ENCODE measurements at regions not wholly inside any gene's neighbourhood (a gene's known extent, or its start where the extent isn't known, plus 50 kb on each side); places are given as distances from the start of the nearest gene placed in this dataset.

GRCh38 chr9:115997923-115998322 lies 155.7 kb upstream of the PAPPA start:
- Histone ChIP-seq H3K36me3 (no peaks in the 10 kb centered on the region), H3K27me3 (no peaks in the 10 kb centered on the region), H3K9me3 (no peaks in the 10 kb centered on the region), H3K27ac (no peak overlapping the region), H3K4me3 (no peak overlapping the region), H3K4me1 (no peaks in the 10 kb centered on the region)
- ATAC-seq = no peak
- WGBS, 4 donors = 32 to 56% (median 40%) methylated on average over 1 of the region's 1 CpG
- no peak for DNase-seq
- intact Hi-C loops (cut with DNase I) = no loop called here
- TF ChIP-seq POLR2A (IDR thresholded peaks at IDR 0.05) = no peak
- TF ChIP-seq CTCF (IDR thresholded peaks at IDR 0.05) = no peak

GRCh38 chr9:115998666-115999065 lies 154.9 kb upstream of the PAPPA start:
- no peaks in the 10 kb centered on the region for H3K9me3 ChIP-seq
- no peaks in the 10 kb centered on the region for H3K27me3 ChIP-seq
- ATAC-seq = no peak
- TF ChIP-seq CTCF (IDR thresholded peaks at IDR 0.05) (no peak), POLR2A (IDR thresholded peaks at IDR 0.05) (no peak)
- H3K27ac ChIP-seq = no peak overlapping the region
- DNase-seq = no peak
- intact Hi-C loops (cut with DNase I) = no loop called here
- H3K4me1 ChIP-seq = no peaks in the 10 kb centered on the region
- H3K4me3 ChIP-seq = no peak overlapping the region
- no peaks in the 10 kb centered on the region for H3K36me3 ChIP-seq

- WGBS, 4 donors = 67 to 74% (median 71%) methylated on average over 2 of the region's 2 CpGs
- ATAC-seq = no peak
- DNase-seq = no peak
- Histone ChIP-seq H3K27me3 (no peaks in the 10 kb centered on the region), H3K9me3 (no peaks in the 10 kb centered on the region), H3K36me3 (no peaks in the 10 kb centered on the region), H3K4me1 (no peaks in the 10 kb centered on the region), H3K4me3 (no peak overlapping the region), H3K27ac (no peak overlapping the region)
- TF ChIP-seq POLR2A (IDR thresholded peaks at IDR 0.05) = no peak
- TF ChIP-seq CTCF (IDR thresholded peaks at IDR 0.05) = no peak
- intact Hi-C loops (cut with DNase I) = no loop called here
These were observed 154.1 kb upstream of the PAPPA start for GRCh38 chr9:115999498-115999897.

- 52 to 73% (median 63%) methylated on average over 4 of the region's 4 CpGs for WGBS, 4 donors
- Histone ChIP-seq H3K27ac (no peak overlapping the region), H3K9me3 (no peaks in the 10 kb centered on the region), H3K36me3 (no peaks in the 10 kb centered on the region), H3K4me1 (no peaks in the 10 kb centered on the region), H3K27me3 (no peaks in the 10 kb centered on the region), H3K4me3 (no peak overlapping the region)
- ATAC-seq = peak in 2 of 4 donors; percentile 42 to 59
- DNase-seq = peak in 1 of 5 donors; percentile 30
- intact Hi-C loops (cut with DNase I) = loop anchor here in 1 of 10 donors (2.0 kb wide), 1 partner anchor 20 kb away; no protein-coding TSS in a partner anchor
- TF ChIP-seq POLR2A (IDR thresholded peaks at IDR 0.05) (no peak), CTCF (IDR thresholded peaks at IDR 0.05) (peak; percentile 26 to 57 (median 38))
These were observed 152.8 kb upstream of the PAPPA start for GRCh38 chr9:116000748-116001329.
